GM18951 (cell line): ENCODE measurements at regions not wholly inside any gene's neighbourhood (a gene's known extent, or its start where the extent isn't known, plus 50 kb on each side); places are given as distances from the start of the nearest gene placed in this dataset.
"Not testable (repeated sequence)": the region's sequence is repeated elsewhere in the genome, so short reads cannot be mapped to it uniquely, and the experiment has no call there.

ENCODE experiments used
- POLR2A ChIP-seq: IDR thresholded peaks from 4 replicates; pipeline ENCODE4 v1.6.1; 2011; ENCODE audit warnings: mild to moderate bottlenecking; ENCODE audit not compliant: insufficient read length, insufficient read depth; ENCODE audit errors: extremely low read depth
- in situ Hi-C: fragments of 300-500 bp; cut with MboI; formaldehyde crosslinking; loops from one replicate; pipeline ENCODE4 v1.12.0; 2022; ENCODE audit warnings: low sequenced_read_pairs, mixed read lengths, inconsistent platforms; ENCODE audit not compliant: unreplicated experiment

- no peak for TF ChIP-seq POLR2A
- in situ Hi-C loops, result no loop called here
These were observed 412.2 kb upstream of the CDH9 start for GRCh38 chr5:27450607-27451006.

- in situ Hi-C loops, result not testable (repeated sequence)
These were observed 401.0 kb upstream of the CDH9 start for GRCh38 chr5:27439383-27439782.

DNA sequence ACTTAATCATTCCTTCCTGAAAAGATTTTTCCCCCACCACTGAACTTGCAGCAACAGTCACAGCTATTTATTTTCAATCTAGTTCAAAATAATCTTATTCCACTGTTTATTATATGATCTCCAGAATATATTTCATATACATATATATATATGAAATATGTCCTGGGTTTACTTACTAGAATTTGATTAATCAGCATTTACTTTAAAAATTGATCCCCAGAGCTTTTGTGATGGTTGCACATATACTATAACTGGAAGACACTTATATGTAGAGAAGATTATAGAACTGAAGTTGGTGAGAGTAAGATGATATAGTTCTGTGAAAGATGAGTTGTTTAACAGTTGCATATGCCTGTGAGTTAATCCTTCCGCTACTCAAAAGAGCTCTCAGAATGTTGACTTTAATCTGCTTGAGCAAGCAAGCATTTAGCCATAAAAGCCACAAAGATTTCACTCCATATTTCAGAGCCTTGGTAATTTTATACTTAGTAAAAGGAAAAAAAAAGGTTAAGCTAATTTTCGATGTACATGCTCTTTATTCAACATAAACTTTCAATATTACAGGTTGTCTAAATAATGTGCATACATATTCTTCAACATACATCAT is 399.3 kb upstream of the CDH9 start:
- TF ChIP-seq POLR2A, result no peak
- in situ Hi-C loops, result no loop called here

- no peak for TF ChIP-seq POLR2A
- in situ Hi-C loops, result no loop called here
These were observed 395.9 kb upstream of the CDH9 start for GRCh38 chr5:27434335-27434734.

DNA sequence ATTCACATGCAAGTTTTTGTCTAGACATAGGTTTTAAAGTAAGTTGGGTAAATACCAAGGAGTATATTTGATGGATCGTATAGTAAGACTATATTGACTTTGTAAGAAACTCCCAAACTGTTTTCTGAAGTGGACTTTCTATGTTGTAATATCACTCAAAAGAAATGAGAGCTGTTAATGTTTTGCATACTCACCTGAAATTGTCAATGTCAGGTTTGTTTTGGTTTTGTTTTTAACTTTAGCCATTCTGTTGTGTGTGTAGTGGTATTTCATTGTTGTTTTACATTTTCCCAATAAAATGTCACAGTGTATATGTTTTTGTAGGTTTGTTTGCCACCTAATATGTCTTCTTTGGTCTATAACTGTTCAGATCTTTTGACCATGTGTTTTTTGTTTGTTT is 375.7 kb upstream of the CDH9 start:
- in situ Hi-C loops, result no loop called here
- TF ChIP-seq POLR2A, result no peak

DNA sequence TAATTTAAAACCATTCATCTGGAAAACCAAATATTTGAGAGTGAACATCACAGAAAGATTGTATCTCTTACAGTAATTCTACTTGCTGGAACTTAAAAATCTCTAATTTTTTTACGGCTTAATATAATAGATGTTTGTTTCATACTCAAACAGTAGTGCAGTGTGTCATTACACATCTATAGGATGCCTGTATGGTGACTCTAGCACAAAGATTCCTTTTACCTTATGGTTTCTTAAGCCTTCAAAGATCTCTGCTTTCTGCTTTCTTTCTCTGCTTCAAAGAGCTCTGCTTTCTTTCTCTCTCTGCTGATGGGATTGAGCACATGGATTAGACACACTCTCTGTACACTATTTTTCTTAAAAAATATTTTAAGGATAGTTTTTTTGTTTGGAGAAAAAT is 374.0 kb upstream of the CDH9 start:
- TF ChIP-seq POLR2A, result no peak
- in situ Hi-C loops, result no loop called here

DNA sequence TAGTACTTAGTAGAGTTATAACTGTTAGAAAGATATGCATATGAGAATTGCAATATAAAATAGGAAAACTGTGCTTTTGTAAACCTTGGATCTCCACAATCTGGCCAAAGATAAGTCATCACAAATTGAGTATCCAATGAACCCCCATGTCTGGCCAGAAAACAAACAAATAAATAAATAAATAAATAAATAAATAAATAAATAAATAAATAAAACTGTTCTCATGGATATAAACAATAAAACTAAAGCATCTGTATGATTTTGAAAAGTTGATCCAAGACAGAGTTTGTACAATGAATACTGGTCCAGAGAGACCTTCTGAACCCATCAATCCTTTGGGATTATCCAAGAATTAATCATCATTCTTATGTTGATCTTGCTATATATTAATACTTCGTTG is 367.6 kb upstream of the CDH9 start:
- no peak for TF ChIP-seq POLR2A
- in situ Hi-C loops, result no loop called here

- TF ChIP-seq POLR2A, result no peak
- in situ Hi-C loops, result no loop called here
These were observed 365.0 kb upstream of the CDH9 start for GRCh38 chr5:27403243-27403882.

DNA sequence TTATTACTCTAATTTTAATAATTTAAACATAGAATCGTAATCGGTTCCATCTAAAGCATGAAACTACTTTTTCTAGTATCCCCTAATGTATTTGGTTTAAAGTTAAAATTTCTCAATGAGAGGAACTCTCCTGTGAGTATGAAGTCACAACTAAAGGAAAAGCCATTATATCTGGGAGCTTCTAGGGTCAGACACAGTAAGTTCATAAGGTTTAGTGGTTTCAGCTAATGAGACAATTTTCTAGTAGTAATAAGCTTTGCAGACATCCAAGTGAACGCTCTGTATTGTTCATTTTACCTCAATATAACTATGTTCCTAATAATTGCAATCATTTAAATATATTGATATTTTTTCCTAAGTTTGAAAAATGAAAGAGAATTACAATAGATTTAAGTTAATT is 364.4 kb upstream of the CDH9 start:
- in situ Hi-C loops, result no loop called here
- TF ChIP-seq POLR2A, result no peak

- TF ChIP-seq POLR2A, result no peak
- in situ Hi-C loops, result no loop called here
These were observed 358.6 kb upstream of the CDH9 start for GRCh38 chr5:27396998-27397397.

DNA sequence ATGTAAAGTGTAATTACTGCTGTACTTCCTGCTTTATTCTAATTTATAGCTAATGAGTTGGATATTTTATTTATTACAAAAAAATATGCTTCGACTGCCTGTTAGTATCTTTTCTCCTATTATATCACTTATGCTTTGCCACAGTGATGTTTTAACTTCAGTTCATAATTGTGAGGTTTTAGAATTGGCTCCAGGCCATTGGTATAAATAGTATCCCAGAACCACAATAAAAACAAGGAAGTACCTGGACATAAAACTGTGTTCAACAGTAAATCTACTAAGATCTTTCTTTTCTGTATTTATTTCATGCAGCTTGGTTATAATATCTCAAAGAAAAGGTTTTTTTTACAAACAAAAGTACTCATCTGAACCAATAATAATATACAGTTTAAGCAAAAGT is 354.3 kb upstream of the CDH9 start:
- no peak for TF ChIP-seq POLR2A
- in situ Hi-C loops, result no loop called here

DNA sequence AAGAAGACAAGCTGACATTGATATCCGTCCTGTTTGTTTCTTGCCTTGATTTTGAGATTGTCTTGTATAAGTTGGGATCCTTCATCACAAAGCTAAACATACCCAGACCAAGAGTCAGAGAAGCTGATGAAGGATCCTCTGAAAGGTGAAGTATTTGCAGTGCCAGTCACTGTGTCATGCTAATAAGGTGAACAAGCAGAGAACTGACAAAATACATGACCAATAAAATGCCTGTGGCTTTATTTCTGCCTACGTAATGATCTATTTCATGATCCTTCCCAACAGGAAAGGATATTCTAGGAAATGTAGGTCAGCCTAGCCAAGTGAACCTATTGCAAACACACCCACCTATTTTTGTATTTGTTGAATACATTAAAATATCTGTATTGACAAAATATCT is 351.3 kb upstream of the CDH9 start:
- in situ Hi-C loops, result no loop called here
- TF ChIP-seq POLR2A, result no peak

GRCh38 chr5:27388755-27389154 is 350.4 kb upstream of the CDH9 start:
- in situ Hi-C loops, result no loop called here
- TF ChIP-seq POLR2A, result no peak

DNA sequence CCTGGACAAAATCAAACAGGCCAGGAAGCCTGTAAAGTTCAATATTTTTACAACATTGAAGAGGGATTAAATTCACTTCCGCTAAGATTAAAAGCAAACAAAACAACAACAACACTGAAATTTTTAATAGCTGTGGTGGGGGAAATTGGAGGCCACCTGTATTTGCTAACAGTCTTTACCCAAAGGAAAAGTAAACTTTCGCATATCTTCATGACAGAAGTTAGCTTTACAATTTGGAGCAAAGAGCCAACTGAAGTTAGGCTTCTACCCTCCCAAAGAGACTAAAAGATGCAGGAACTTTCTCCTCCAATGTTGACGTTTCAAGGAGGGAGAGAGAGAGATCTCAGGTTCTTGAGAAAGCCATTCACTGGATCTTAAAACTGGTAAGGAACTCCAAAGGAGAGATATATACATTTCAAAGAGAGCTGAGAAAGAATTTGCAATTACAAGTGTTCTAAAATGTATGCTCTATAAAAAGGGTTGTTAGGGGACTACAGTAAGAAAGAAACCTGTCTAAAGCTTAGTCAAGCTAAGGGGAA is 349.2 kb upstream of the CDH9 start:
- no peak for TF ChIP-seq POLR2A
- in situ Hi-C loops, result no loop called here
